ENCODE measurements at regions not wholly inside any gene's neighbourhood (a gene's known extent, or its start where the extent isn't known, plus 50 kb on each side); places are given as distances from the start of the nearest gene placed in this dataset.

DNA sequence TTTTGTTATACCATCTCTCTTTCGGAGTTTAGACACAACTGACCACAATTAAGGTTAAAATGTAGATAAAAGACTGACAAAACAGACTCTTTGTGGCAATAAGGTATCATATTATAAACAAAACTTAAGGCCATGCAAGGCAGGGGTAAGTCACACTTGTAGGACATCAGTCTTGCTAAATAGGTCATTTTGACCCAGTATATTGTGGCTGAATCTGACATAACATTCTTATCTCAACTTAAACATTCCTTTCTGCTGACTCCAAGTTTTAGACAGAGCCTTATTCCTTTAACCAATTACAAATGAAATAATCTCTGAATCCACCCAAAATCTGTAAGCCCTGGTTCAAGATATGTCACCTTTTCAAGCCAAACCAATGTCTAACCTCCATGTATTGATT, 733.4 kb upstream of the B3GALT2 start:
- ATAC-seq (no peak), FAIRE-seq (no peak), DNase-seq (ENCODE audit: low read depth, low spot score) (no peak)
- CTCF ChIA-PET = no interaction called here
- TF ChIP-seq SPI1 (IDR thresholded peaks at IDR 0.05; ENCODE audit: borderline replicate concordance, insufficient read depth, low read depth, low read length) = no peak
- TF ChIP-seq ZNF622 (IDR thresholded peaks at IDR 0.05) = no peak
- TF ChIP-seq RAD21 (IDR thresholded peaks at IDR 0.05; ENCODE audit: insufficient read depth, low read depth, low read length) = no peak
- TF ChIP-seq MEF2A (IDR thresholded peaks at IDR 0.05; ENCODE audit: insufficient read depth, low read depth, low read length) = no peak
- TF ChIP-seq RELA (IDR thresholded peaks at IDR 0.05; ENCODE audit: borderline replicate concordance, partially characterized antibody) = no peak
- RAD21 ChIA-PET (ENCODE audit: unreplicated experiment) = no interaction called here
- Histone ChIP-seq H3K9me3 (replicated peaks; ENCODE audit: control insufficient read depth, insufficient read depth, low read length) (no peaks in the 10 kb centered on the region), H3K4me2 (ENCODE audit: control insufficient read depth, insufficient read depth) (no peak overlapping the region), H3K4me3 (no peak overlapping the region), H2AFZ (ENCODE audit: control insufficient read depth, low read depth, low read length) (no peak overlapping the region), H3K79me2 (ENCODE audit: control insufficient read depth, insufficient read depth, low read length) (no peaks in the 10 kb centered on the region), H4K20me1 (ENCODE audit: control insufficient read depth, insufficient read depth) (no peaks in the 10 kb centered on the region), H3K36me3 (ENCODE audit: control insufficient read depth in 2 of 2, insufficient read depth in 2 of 2, low read length in 1 of 2) (no peaks in the 10 kb centered on the region), H3K27me3 (replicated peaks in 1 of 2; ENCODE audit: control insufficient read depth in 2 of 2, insufficient read depth in 2 of 2, low read length in 1 of 2) (no peaks in the 10 kb centered on the region), H3K4me1 (ENCODE audit: control insufficient read depth, insufficient read depth, low read length) (no peaks in the 10 kb centered on the region), H3K27ac (ENCODE audit: control insufficient read depth, insufficient read depth) (no peak overlapping the region), H3K9ac (ENCODE audit: control insufficient read depth, insufficient read depth, low read length) (no peak overlapping the region)
- BruUV-seq (replicated peaks) = no TSS peak
- intact Hi-C loops (cut with micrococcal nuclease; ENCODE audit: unreplicated experiment) = no loop called here
- POLR2A ChIA-PET = no interaction called here
- SMC1A ChIA-PET (ENCODE audit: uncharacterized antibody, unreplicated experiment) = no interaction called here
- in situ Hi-C loops (cut with MboI) = no loop called here
- 41% methylated on average over 1 of the region's 1 CpG for WGBS (ENCODE audit: insufficient coverage, insufficient replicate concordance, low lambda C conversion rate, missing lambda C conversion rate)

GRCh38 chr1:193916452-193916851, 730.0 kb upstream of the B3GALT2 start:
- ATAC-seq (no peak), DNase-seq (ENCODE audit: low read depth, low spot score) (no peak), FAIRE-seq (no peak)
- Histone ChIP-seq H2AFZ (ENCODE audit: control insufficient read depth, low read depth, low read length) (no peak overlapping the region), H3K36me3 (ENCODE audit: control insufficient read depth in 2 of 2, insufficient read depth in 2 of 2, low read length in 1 of 2) (no peaks in the 10 kb centered on the region), H3K4me2 (ENCODE audit: control insufficient read depth, insufficient read depth) (no peak overlapping the region), H3K4me1 (ENCODE audit: control insufficient read depth, insufficient read depth, low read length) (no peaks in the 10 kb centered on the region), H3K9me3 (replicated peaks; ENCODE audit: control insufficient read depth, insufficient read depth, low read length) (no peaks in the 10 kb centered on the region), H4K20me1 (ENCODE audit: control insufficient read depth, insufficient read depth) (no peaks in the 10 kb centered on the region), H3K79me2 (ENCODE audit: control insufficient read depth, insufficient read depth, low read length) (no peaks in the 10 kb centered on the region), H3K9ac (ENCODE audit: control insufficient read depth, insufficient read depth, low read length) (no peak overlapping the region), H3K27me3 (replicated peaks in 1 of 2; ENCODE audit: control insufficient read depth in 2 of 2, insufficient read depth in 2 of 2, low read length in 1 of 2) (no peaks in the 10 kb centered on the region), H3K4me3 (no peak overlapping the region), H3K27ac (ENCODE audit: control insufficient read depth, insufficient read depth) (no peak overlapping the region)
- ChIA-PET SMC1A (ENCODE audit: uncharacterized antibody, unreplicated experiment) (no interaction called here), RAD21 (ENCODE audit: unreplicated experiment) (no interaction called here), CTCF (no interaction called here), POLR2A (no interaction called here)
- BruUV-seq (replicated peaks) = no TSS peak
- 0% methylated on average over 1 of the region's 1 CpG for WGBS (ENCODE audit: insufficient coverage, insufficient replicate concordance, low lambda C conversion rate, missing lambda C conversion rate)
- in situ Hi-C loops (cut with MboI) (no loop called here), intact Hi-C loops (cut with micrococcal nuclease; ENCODE audit: unreplicated experiment) (no loop called here)
- TF ChIP-seq, protein P1, sequence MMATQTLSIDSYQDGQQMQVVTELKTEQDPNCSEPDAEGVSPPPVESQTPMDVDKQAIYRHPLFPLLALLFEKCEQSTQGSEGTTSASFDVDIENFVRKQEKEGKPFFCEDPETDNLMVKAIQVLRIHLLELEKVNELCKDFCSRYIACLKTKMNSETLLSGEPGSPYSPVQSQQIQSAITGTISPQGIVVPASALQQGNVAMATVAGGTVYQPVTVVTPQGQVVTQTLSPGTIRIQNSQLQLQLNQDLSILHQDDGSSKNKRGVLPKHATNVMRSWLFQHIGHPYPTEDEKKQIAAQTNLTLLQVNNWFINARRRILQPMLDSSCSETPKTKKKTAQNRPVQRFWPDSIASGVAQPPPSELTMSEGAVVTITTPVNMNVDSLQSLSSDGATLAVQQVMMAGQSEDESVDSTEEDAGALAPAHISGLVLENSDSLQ (IDR thresholded peaks at IDR 0.05) = no peak
- no peak for TF ChIP-seq ZNF622 (IDR thresholded peaks at IDR 0.05)
- TF ChIP-seq, protein P2, sequence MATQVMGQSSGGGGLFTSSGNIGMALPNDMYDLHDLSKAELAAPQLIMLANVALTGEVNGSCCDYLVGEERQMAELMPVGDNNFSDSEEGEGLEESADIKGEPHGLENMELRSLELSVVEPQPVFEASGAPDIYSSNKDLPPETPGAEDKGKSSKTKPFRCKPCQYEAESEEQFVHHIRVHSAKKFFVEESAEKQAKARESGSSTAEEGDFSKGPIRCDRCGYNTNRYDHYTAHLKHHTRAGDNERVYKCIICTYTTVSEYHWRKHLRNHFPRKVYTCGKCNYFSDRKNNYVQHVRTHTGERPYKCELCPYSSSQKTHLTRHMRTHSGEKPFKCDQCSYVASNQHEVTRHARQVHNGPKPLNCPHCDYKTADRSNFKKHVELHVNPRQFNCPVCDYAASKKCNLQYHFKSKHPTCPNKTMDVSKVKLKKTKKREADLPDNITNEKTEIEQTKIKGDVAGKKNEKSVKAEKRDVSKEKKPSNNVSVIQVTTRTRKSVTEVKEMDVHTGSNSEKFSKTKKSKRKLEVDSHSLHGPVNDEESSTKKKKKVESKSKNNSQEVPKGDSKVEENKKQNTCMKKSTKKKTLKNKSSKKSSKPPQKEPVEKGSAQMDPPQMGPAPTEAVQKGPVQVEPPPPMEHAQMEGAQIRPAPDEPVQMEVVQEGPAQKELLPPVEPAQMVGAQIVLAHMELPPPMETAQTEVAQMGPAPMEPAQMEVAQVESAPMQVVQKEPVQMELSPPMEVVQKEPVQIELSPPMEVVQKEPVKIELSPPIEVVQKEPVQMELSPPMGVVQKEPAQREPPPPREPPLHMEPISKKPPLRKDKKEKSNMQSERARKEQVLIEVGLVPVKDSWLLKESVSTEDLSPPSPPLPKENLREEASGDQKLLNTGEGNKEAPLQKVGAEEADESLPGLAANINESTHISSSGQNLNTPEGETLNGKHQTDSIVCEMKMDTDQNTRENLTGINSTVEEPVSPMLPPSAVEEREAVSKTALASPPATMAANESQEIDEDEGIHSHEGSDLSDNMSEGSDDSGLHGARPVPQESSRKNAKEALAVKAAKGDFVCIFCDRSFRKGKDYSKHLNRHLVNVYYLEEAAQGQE (IDR thresholded peaks at IDR 0.05; ENCODE audit: low read depth, low read length) = no peak
- no peak for TF ChIP-seq BCL11A (IDR thresholded peaks at IDR 0.05; ENCODE audit: low read depth, low read length)
- TF ChIP-seq POLR2A (IDR thresholded peaks at IDR 0.05; ENCODE audit: low read depth, low read length) = no peak
- TF ChIP-seq HDGF (IDR thresholded peaks at IDR 0.05) = no peak
- TF ChIP-seq USF1 (IDR thresholded peaks at IDR 0.05; ENCODE audit: borderline replicate concordance, extremely low read length, insufficient read depth, low read depth, low read length) = no peak
- TF ChIP-seq FOXK2 (IDR thresholded peaks at IDR 0.05) = no peak
- no peak for TF ChIP-seq RELA (IDR thresholded peaks at IDR 0.05; ENCODE audit: borderline replicate concordance, partially characterized antibody)
